Stimulated activated CD4-positive, alpha-beta T cell treated with anti-CD3 and anti-CD28 coated beads, Interleukin-12 subunit alpha, Interleukin-12 subunit beta, amount 100 ng/mL, for 4 hours (primary cell): ENCODE measurements at regions not wholly inside any gene's neighbourhood (a gene's known extent, or its start where the extent isn't known, plus 50 kb on each side); places are given as distances from the start of the nearest gene placed in this dataset.
"Not testable (repeated sequence)": the region's sequence is repeated elsewhere in the genome, so short reads cannot be mapped to it uniquely, and the experiment has no call there.

Experiments
- DNase-seq: peaks from one replicate; pipeline ENCODE4 v3.0.0-alpha.2; 2020

DNA sequence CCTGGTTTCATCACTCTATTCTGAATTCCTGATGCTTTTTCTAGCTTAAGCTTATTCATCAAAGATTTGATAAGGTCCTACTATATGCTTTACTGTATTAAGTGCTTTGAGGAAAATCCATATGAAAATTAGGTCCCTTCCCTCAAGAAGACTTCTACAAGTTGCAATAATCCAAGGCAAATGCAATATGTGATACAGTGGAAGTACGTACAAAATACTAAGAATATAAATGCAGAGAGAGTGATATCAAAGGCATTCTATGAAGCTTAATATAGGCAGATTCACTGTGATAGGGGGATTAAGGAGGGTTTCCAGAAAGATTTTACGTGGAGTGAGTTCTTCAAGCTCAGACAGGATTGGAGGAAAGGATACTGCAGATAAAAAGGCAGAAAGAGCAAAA lies 142.1 kb downstream of the C6orf118 start:
- no peak for DNase-seq

DNA sequence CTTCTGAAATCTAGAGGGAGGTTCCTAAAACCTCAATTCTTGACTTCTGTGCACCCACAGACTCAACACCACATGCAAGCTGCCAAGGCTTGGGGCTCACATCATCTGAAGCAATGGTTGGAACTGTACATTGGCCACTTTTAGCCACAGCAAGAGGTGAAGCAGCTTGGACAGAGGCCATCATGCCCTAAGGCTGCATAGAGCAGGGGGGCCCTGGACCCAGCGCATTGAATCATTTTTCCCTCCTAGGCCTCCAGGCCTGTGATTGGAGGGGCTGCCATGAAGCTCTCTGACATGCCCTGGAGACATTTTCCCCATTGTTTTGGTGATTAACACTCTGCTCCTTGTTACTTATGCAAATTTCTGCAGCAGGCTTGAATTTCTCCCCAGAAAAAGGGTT lies 145.9 kb downstream of the C6orf118 start:
- DNase-seq: no peak

DNA sequence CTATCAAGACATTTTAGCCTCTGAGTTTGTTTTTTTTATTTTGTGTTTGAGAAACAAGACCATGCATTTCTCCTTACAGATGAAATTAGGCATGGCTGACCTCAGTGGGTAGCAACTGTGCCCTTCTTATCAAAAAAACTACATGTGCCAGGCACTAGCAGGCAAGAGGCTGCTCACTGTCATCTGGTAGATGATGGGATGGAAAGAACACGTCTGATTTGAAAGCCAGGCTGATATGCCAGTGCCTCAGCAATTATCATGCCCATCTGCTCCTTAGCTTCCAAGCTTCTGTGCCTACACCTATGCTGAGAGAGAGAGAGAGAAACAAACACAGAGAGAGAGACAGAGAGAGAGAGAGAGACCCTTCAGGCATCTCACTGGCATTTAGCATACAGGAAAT lies 149.9 kb downstream of the C6orf118 start:
- no peak for DNase-seq

DNA sequence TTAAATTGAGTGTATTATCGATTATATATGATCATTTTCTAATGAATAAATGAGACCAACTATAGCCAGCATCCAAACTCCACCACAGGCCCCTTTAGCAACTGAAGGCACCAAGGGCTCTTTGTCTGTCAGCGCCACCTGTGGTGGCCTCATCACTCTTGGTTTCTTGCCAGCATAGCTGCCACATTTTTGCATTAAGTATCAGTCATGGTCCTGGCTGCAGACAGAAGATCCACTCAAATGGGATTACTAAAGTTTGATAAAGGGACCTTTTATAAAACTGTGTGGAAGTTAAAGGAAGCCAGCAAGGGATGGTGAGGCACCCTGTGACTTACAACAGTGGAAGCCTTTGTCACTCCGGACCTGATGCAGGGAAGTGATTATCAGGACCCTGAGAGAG lies 162.9 kb downstream of the C6orf118 start:
- no peak for DNase-seq

DNA sequence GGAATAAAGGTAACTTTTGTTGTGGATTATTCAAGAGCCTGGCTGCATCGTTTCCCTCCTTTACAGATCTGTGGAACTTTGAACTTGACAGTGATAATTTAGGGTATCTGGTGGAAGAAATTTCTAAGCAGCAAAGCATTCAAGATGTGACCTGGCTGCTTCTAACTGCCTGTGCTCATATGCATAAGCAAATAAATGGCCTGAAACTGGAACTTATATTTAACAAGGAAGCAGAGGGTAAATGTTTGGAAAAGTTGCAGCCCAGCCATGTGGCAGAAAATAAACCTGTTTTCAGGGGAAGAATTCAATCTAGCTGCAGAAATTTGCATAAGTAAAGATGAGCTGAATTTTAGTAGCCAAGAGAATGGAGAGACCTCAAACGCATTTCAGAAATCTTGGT lies 173.5 kb downstream of the C6orf118 start:
- no peak for DNase-seq

DNA sequence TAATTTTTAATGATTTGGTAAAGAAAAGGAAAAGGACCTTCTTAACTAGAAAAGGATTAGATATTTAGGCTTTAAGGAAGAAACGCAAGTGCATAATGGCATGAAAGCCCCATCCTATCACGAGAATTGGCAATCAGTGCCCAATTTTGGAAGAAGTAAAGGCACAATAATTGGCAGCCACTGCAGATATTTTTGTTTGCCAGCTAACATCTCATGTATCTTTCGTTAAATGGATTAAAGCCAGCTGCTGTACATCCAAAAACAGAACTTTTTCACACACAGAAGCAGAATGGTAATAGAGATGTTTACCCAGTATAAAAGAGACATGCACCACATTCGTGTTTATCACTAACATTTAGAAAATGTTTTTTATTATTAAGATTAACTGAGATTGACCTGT lies 180.3 kb downstream of the C6orf118 start:
- DNase-seq: no peak

DNA sequence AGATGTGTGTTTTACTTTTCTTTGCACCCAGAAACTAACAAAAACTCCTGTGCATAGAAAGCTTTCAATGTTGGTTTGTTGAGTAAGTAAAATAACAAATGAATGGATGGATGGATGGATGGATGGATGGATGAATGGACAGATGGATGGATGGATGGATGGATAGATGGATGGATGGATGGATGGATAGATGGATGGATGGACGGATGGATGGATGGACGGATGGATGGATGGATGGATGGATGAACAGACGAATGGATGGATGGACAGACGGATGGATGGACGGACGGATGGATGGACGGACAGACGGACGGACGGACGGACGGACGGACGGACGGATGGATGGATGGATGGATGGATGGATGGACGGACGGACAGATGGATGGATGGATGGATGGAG lies 181.7 kb downstream of the C6orf118 start:
- not testable (repeated sequence) for DNase-seq

DNA sequence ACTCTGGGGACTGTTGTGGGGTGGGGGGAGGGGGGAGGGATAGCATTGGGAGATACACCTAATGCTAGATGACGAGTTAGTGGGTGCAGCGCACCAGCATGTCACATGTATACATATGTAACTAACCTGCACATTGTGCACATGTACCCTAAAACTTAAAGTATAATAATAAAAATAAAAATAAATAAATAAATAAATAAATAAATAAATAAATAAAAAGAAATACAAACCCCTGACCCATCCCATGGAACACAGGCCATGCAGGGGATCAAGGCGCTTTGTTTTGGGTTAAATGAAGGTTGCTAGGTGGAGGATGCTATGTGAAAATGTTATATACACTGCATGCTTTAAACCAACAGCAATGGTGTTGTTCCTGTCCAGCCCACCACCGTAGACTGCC lies 184.7 kb downstream of the C6orf118 start:
- not testable (repeated sequence) for DNase-seq

DNA sequence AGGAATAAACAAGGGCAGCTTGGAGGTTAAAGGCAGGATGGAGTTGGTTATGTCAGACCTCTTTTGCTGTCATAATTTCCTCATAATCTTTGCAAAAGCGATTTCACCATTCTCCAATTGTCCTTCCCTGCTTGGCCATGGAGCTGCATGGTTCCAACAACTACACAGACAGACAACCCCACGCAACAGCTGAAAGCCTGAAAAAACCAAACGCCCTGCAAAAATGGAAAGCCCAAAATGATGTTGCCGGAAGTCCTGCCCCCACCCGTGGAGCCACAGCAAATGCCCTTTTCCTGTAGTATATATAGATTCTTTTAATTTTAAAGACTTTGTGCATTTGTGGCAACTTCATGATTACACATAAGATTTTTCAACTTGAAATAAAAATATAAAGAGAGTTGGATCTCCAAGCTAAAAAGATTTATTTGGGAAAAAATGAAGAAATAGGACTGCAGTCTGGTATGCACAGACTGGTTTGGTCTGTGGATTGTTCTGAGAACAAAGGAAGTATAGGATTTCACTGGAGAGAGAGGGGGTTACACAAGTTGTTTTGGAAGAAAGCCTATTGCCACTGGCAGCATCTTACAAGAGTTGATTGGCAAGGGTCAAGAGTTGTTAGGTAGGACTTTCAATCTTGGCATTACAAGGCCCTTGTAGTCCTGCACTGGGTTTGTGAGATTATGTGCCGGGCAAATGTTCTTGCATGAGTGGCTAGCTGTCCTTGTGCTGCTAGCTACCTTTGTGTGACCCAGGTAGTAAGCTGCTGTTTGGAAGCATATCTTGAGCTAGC lies 190.0 kb downstream of the C6orf118 start:
- DNase-seq: no peak

DNA sequence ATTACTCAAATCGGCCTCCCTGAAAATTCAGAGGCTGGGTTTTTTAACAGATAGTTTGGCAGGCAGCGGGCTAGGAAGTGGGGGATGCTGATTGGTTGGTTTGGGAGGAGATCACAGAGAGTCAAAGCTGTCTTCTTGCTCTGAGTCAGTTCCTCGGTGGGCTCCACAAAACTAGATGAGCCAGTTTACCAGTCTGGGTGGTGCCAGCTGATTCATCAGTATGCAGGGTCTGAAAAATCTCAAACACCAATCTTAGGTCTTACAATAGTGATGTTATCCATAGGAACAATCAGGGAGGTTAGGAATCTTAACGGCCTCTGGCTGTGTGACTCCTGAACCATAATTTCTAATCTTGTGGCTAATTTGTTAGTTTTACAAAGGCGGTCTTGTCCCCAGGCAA lies 190.7 kb downstream of the C6orf118 start:
- DNase-seq: no peak

DNA sequence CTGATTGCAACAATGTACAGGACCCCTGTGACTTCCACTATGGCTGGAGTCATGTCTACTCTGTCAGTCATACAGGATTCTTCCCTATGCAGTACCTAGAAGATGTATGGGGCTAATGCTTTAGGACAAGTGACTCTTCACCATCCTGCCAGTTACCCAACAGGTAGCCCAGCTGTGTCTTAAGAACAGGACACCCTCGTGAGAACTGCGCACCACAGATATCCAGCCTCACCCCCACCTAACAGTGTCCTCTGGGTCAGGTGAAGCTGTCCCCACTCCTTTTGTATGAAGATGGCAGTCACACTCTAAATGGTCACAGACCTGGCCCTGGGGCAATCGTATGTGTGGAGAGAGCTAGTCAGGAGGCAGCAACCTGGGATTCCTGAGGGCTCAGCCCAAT lies 191.6 kb downstream of the C6orf118 start:
- no peak for DNase-seq

DNA sequence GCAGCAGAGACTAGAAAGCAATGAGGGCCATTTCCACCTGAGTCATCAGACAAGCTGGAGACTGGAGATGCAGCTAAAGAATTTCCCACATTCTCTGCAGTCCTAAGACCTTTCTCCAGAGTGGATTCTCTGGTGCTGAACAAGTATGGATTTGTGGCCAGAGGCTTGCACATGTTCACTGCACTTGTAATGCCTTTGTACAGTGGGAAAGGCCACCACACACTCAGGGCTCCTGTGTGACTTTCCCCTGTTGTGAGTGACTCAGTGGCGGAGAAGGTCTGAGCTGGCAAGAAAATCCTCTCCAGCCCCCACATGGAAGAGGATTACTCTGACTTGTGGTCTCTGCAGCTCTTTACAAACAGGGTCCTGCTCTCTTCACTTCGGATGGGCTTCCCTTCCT lies 192.3 kb downstream of the C6orf118 start:
- DNase-seq: no peak

DNA sequence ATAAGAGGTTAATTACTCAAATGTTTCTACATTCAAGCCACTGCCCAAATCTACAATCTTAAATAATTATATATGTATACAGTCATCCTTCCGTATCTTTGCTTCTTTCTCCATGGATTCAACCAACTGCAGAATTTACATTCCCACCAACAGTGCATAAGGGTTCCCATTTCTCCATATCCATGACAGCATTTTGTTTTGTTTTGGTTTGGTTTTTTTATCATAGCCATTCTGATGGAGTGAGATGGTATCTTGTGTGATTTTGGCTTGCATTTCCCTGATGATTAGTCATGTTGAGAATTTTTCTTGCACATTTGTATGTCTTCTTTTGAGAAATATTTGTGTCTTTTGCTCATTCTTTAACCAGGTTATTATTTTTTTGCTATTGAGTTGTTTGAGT lies 198.5 kb downstream of the C6orf118 start:
- no peak for DNase-seq

DNA sequence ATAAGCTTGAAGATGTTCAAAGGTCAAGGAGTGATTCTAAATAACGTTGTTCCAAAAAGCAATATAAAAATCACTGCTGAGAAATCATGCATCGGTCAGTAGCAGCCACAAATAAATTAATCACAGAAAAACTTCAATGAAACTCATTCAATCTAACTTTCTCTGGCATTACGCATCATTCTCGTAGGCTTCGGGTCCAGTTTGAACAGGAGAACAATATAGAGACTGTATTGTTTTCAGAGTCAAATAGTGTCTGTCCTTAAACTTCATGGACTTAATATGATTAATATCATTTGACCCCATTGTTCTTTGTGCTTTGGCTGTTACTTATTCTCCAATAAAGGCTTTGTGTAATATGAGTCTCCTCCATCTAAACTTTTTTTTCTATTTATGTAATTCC lies 200.4 kb downstream of the C6orf118 start:
- no peak for DNase-seq

DNA sequence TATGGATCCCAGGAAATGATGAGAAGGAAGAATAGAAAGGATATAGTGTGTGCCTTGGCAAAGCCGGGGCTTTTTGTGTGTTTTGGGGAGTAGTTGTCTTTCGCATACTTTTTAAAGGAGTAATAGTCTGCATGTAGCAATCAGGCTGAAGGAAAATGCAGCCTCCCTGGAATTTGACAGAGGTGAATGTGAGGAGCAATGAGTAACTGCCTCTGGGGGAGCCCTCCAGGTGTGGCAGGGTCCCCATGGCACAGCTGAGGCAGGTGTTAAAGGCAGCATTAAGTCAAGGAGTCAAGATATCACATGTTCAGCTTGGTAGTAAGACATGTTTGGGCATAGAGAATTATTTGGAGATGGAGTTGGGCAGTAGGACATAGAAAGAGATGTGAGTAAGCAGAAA lies 203.1 kb downstream of the C6orf118 start:
- DNase-seq: no peak

DNA sequence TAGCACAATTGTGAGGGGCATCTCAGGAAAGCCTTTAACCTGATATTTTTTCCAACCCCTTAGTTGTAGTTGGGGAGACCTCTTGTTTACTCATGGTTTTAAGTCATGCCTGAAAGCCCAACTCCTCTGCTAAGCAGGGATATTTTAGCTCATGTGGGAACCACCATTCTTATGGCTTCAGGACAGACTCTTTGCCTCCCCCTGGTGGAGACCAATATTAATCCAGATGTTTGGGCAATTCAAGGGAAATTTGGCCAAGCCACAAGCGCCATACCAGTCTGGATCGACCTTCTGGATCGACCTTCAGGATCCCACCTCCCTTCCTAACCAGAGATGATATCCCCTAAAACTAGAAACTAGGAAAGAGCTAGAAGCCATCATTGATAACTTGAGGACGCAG lies 211.2 kb downstream of the C6orf118 start:
- no peak for DNase-seq

DNA sequence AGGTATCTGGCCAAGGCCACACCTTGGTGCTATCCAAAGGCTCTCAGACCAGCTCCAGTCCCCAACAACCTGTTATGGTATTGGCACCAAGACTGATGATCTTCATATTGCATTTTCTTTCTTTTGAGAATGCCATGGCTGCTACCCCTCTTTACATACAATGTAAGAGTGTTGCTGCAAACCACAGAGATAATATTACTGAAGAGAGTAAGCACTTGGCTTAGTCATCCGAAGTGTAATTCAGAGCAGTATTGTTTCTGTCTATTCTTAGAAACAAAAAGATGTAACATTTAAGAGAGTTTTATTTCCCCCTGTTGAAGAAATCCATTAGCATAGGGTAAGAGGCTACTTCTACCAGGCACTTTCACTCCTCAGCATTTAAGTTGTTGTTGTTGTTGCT lies 212.5 kb downstream of the C6orf118 start:
- no peak for DNase-seq

DNA sequence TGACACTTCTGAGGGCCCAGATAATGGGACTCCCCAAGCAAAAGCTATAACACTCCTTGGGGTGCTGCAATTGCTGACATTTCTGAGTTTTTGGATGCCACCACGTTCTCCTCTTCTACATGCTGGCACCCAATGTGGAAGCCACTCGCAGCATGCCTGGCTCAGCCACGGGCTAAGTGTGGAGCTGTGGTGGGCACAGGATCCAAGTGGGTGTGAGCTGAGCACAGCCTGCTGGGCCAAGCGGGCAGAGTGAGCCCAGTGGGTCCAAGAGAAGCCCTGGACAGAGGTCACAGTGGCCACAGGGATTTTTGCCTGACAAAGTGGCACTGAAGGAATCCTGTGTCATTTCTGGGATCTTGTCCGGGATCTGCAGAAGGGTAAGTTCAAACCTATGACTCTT lies 213.2 kb downstream of the C6orf118 start:
- no peak for DNase-seq

DNA sequence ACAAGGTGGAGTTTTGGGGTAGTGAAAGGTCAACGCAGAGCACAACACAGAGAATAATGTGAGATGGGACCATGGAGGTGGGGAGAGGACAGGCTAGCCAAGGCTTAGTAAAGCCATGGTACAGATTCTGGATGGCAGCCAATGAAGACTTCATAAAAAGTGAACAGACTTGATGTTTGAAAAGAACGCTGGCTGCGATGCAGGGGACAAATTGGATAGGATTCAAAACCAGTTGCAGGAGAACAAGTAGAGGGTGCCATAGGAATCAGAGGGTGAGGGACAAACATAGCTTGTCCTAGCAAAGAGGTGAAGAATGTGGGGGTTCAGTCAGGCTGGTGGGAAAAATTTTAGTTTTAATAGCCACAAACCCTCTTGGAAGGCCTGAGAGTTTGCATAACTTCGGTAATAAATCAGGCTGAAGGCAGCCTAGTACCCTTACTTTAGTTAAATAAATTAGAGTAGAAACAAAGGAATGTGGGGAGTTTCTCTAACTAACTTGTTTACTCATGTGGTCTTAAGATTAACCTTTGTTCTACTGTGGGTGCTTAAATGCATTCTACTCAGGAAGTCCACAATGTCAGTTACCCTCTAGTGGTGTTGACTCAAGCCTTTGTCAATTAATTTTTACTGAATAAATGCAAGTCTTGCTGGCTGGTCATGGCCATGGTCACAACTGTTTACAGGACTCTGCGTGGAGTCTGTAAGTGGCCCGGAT lies 216.4 kb downstream of the C6orf118 start:
- DNase-seq: no peak

DNA sequence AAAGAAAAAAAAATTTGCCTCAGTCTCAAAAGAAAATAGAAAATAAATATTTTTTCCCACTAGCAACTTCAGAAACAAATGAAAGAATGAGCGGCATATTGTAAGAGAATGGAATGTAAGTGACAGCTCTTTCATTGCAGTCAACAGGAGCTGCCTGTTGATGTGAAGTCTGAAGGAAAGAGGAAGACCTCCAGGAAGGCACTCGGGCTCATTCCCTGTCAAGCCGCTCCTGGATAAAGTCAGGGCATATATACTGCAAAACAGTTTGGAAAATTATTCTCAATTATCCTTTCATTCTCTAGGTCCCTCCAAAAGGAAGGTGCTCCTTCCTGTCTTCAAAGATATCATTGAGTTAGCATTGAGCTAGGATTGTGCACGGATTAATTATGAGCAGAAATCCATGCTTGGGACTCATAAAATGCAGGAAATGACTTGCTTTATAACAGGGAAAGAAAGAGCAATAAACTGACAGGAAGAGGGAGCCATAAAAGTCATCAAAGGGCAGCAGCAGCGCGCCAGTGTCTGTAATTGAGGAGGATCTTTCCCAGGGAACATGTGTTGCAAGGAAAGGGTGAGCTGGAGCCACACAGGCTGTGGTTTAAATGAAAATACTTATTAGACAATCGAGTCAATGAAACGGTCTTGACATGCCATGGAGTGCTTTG lies 218.2 kb downstream of the C6orf118 start:
- no peak for DNase-seq

DNA sequence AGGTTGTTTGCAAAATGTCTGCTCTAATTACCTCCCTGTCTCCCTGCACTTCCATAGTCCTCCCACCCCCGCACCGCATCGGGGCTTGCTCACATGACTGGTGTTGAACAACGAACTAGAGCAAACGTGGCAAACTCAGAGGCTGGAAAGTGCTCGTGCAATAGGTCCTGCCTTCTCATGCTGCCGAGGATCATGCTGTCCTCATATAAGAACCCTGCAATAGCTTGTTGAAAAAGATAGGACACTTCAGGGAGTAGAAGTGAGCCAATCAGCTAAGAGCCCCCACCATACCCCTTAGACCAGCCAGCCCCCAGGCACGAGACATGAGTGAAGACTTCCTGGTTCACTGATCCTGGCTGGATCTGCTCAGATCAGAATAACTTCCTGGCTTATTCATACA lies 219.2 kb downstream of the C6orf118 start:
- no peak for DNase-seq

DNA sequence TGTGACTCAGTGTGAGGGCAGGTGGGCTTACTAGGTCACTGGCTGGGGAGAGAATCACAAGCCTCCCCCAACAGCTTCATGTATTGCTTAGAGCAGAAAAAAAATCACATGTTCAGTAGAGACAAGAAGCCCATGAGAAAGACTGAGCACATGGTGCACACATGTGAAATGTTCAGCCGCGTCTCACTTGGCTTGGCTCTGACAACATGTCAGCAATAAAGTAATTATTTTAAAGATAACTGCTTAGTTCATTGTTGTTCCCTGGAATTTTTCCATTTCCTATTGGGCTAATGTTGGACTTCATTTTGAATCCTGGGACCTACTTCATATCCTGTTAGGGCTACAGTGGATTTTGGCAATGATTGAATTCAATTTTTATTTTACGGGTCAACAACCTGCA lies 222.6 kb downstream of the C6orf118 start:
- DNase-seq: no peak

DNA sequence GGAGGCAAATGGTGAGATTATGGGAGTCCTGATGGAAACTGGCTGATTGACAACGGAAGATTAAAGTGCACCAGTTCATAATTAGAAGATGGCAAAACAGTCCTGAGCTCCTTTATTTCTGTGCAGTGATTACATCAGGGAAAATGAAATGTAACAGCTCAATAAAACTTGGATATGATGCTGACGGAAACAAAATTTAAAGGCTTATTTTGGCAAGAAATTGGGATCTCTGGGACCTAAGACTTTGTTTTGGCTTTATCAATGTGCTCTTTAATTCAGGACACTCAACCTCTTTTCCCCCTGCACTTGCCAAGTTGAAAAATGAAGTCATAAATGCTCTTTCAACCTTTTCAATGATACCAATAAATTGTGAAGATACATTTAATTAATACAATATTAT lies 226.8 kb downstream of the C6orf118 start:
- no peak for DNase-seq

DNA sequence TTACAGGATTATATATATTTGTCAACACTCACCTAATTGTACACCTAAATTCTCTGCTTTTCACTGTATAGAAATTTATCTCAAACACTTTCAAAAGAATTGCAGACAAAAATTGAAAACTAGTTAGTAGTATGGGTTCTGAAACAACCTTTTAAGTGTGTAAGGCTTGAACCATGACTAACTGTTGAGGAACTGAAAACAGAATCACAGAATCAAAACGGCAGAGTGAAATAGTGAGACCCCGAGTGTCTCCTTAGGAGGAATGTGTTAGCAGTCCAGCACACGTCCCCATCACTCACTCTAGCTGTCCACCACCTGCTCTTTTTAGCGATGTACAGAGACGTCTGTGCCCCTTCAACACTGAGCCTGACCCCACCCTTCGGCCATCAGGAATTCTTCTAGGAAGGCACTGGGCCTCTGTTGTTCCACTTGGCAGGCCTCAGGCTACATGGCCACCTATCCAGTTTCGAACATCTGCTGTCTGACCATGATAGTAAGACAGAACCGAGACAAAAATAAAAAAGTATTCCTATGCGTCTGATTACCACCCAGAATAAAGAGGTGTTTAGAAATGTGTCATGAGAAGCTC lies 227.4 kb downstream of the C6orf118 start:
- DNase-seq: no peak
